Mesenchymal stem cell (in vitro differentiated cells and primary cell): ENCODE measurements at regions not wholly inside any gene's neighbourhood (a gene's known extent, or its start where the extent isn't known, plus 50 kb on each side); places are given as distances from the start of the nearest gene placed in this dataset.
A peak's percentile ranks its signal among the peaks of the same experiment; 100 is the strongest.

ENCODE experiments used
- DNase-seq: peaks from one replicate; pipeline ENCODE4 v3.0.0-alpha.2; 2013
- H2AFZ ChIP-seq: one replicate; pipeline ENCODE4 v1.6.1; 2013; ENCODE audit warnings: low read depth, mild to moderate bottlenecking, control low read depth, inconsistent platforms, low read length, moderate library complexity
- H2AK5ac ChIP-seq: 2 replicates; pipeline ENCODE4 v1.6.1; 2013; ENCODE audit warnings: low read length, moderate library complexity, mild to moderate bottlenecking, inconsistent platforms; ENCODE audit not compliant: severe bottlenecking
- H2BK120ac ChIP-seq: one replicate; pipeline ENCODE4 v1.6.1; 2013; ENCODE audit warnings: low read depth, mild to moderate bottlenecking, inconsistent platforms, low read length, moderate library complexity
- H2BK12ac ChIP-seq, 2 experiments: one replicate each; pipeline ENCODE4 v1.6.1; 2013; ENCODE audit warnings: inconsistent platforms in 2 of 2, low read length in 2 of 2, mild to moderate bottlenecking in 2 of 2, moderate library complexity in 2 of 2, control low read depth in 1 of 2
- H2BK15ac ChIP-seq: one replicate; pipeline ENCODE4 v1.6.1; 2013; ENCODE audit warnings: mild to moderate bottlenecking, low read depth, inconsistent platforms; ENCODE audit not compliant: poor library complexity, severe bottlenecking
- H2BK5ac ChIP-seq: 2 replicates; pipeline ENCODE4 v1.6.1; 2013; ENCODE audit warnings: low read depth, mild to moderate bottlenecking, low read length, control low read depth, inconsistent platforms; ENCODE audit not compliant: poor library complexity, severe bottlenecking
- H3K14ac ChIP-seq, 2 experiments: one replicate each; pipeline ENCODE4 v1.6.1; 2013; ENCODE audit warnings: inconsistent platforms in 2 of 2, low read length in 2 of 2, control low read depth in 1 of 2, mild to moderate bottlenecking in 1 of 2, moderate library complexity in 1 of 2
- H3K18ac ChIP-seq, 2 experiments: one replicate each; pipeline ENCODE4 v1.6.1; 2013; ENCODE audit warnings: inconsistent platforms in 2 of 2, low read length in 2 of 2, control low read depth in 1 of 2, low read depth in 1 of 2, mild to moderate bottlenecking in 1 of 2
- H3K23ac ChIP-seq, 2 experiments: one replicate each; pipeline ENCODE4 v1.6.1; 2013; ENCODE audit warnings: inconsistent platforms in 2 of 2, low read length in 2 of 2, mild to moderate bottlenecking in 2 of 2, moderate library complexity in 2 of 2, control low read depth in 1 of 2
- H3K27ac ChIP-seq: 2 replicates; pipeline ENCODE4 v1.5.1; 2013; ENCODE audit warnings: mild to moderate bottlenecking, moderate library complexity, low read length, control low read depth, inconsistent platforms; ENCODE audit not compliant: poor library complexity, severe bottlenecking
- H3K27me3 ChIP-seq, 2 experiments: 2 replicates each; pipeline versions ENCODE4 v1.6.1 to v1.7.0; 2013; ENCODE audit warnings: low read length in 2 of 2, mild to moderate bottlenecking in 2 of 2, moderate library complexity in 2 of 2, control low read depth in 1 of 2, inconsistent platforms in 1 of 2; ENCODE audit not compliant: control insufficient read depth in 1 of 2, insufficient read depth in 1 of 2
- H3K36me3 ChIP-seq, 2 experiments: 2 replicates each; pipeline versions ENCODE4 v1.6.1 to v1.7.0; 2013; ENCODE audit warnings: low read length in 2 of 2, control low read depth in 1 of 2, inconsistent platforms in 1 of 2, low read depth in 1 of 2, mild to moderate bottlenecking in 1 of 2; ENCODE audit not compliant: insufficient read depth in 2 of 2, control insufficient read depth in 1 of 2
- H3K4ac ChIP-seq, 2 experiments: one replicate each; pipeline ENCODE4 v1.6.1; 2013; ENCODE audit warnings: inconsistent platforms in 2 of 2, low read length in 2 of 2, mild to moderate bottlenecking in 2 of 2, moderate library complexity in 2 of 2, control low read depth in 1 of 2, low read depth in 1 of 2
- H3K4me1 ChIP-seq: 2 replicates; pipeline ENCODE4 v1.6.1; 2013; ENCODE audit warnings: low read depth, low read length, control low read depth; ENCODE audit not compliant: control insufficient read depth, insufficient read depth
- H3K4me2 ChIP-seq: 2 replicates; pipeline ENCODE4 v1.6.1; 2013; ENCODE audit warnings: low read length, mild to moderate bottlenecking, inconsistent platforms; ENCODE audit not compliant: poor library complexity, severe bottlenecking
- H3K4me3 ChIP-seq, 2 experiments: 2 replicates each; pipeline versions ENCODE4 v1.5.1 to v1.7.0; 2013; ENCODE audit warnings: low read length in 2 of 2, mild to moderate bottlenecking in 2 of 2, control low read depth in 1 of 2, low read depth in 1 of 2; ENCODE audit not compliant: insufficient read depth in 1 of 2
- H3K79me1 ChIP-seq: replicated peaks from 2 replicates; pipeline ENCODE4 v1.6.1; 2013; ENCODE audit warnings: mild to moderate bottlenecking, control low read depth, low read length, inconsistent platforms; ENCODE audit not compliant: poor library complexity, severe bottlenecking
- H3K9ac ChIP-seq: 2 replicates; pipeline ENCODE4 v1.7.0; 2013; ENCODE audit warnings: mild to moderate bottlenecking, low read length, moderate library complexity
- H3K9me3 ChIP-seq: 2 replicates; pipeline ENCODE4 v1.7.0; 2013; ENCODE audit warnings: mild to moderate bottlenecking, low read length; ENCODE audit not compliant: control insufficient read depth
- H4K8ac ChIP-seq: one replicate; pipeline ENCODE4 v1.6.1; 2013; ENCODE audit warnings: inconsistent platforms, mild to moderate bottlenecking, low read length, moderate library complexity
- H4K91ac ChIP-seq: one replicate; pipeline ENCODE4 v1.6.1; 2013; ENCODE audit warnings: mild to moderate bottlenecking, low read length, inconsistent platforms
- WGBS: methylation state at CpG from one replicate; pipeline ENCODE4 v1.1.7; 2013; ENCODE audit warnings: mixed read lengths; 5-methylcytosine and 5-hydroxymethylcytosine counted together

DNA sequence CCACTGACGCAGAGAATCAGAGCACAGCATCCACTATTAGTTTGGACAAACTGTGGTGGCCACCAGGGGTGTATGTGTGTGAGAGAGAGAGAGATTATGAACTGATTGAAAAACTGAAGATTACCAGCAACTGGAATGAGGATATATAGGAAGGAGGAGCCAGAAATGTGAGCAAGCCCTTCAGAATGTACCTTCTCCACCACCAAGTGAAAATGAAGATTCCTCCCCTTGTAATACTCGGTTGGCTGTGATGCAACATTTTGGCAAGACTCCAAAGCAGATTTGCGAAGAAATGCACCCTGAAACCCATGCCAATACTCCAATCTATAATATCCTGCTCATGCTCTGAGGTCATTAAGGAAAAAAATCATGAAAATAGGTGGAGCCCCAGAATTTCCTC is 121.2 kb upstream of the SLC35G4 start:
- H3K14ac ChIP-seq = no peak overlapping the region
- H2AFZ ChIP-seq = no peak overlapping the region
- H4K91ac ChIP-seq = no peak overlapping the region
- 73% methylated on average over 3 of the region's 3 CpGs for WGBS
- no peaks in the 10 kb centered on the region for H3K36me3 ChIP-seq
- no peak for DNase-seq
- no peak overlapping the region for H3K27ac ChIP-seq
- H2BK120ac ChIP-seq = no peak overlapping the region
- no peak overlapping the region for H3K4me2 ChIP-seq
- no peak overlapping the region for H3K4ac ChIP-seq
- no peaks in the 10 kb centered on the region for H3K79me1 ChIP-seq
- H3K9me3 ChIP-seq = no peaks in the 10 kb centered on the region
- no peak overlapping the region for H2BK15ac ChIP-seq
- H2AK5ac ChIP-seq = no peak overlapping the region
- H3K18ac ChIP-seq = no peak overlapping the region
- no peaks in the 10 kb centered on the region for H3K27me3 ChIP-seq
- H2BK12ac ChIP-seq = no peak overlapping the region
- H3K23ac ChIP-seq = no peak overlapping the region
- H3K4me1 ChIP-seq = no peaks in the 10 kb centered on the region
- H4K8ac ChIP-seq = no peak overlapping the region
- no peak overlapping the region for H3K9ac ChIP-seq
- H3K4me3 ChIP-seq = no peak overlapping the region
- H2BK5ac ChIP-seq = no peak overlapping the region

GRCh38 chr18:11487390-11487789 is 122.0 kb upstream of the SLC35G4 start:
- H2AFZ ChIP-seq = no peak overlapping the region
- no peak overlapping the region for H4K8ac ChIP-seq
- H2BK5ac ChIP-seq = no peak overlapping the region
- H2BK15ac ChIP-seq = no peak overlapping the region
- H3K79me1 ChIP-seq = no peaks in the 10 kb centered on the region
- H3K27me3 ChIP-seq = peaks cover 0 to 2% of the 10 kb centered on the region in 2 experiments
- no peak overlapping the region for H4K91ac ChIP-seq
- H3K36me3 ChIP-seq = no peaks in the 10 kb centered on the region
- H3K4ac ChIP-seq = no peak overlapping the region
- H2AK5ac ChIP-seq = no peak overlapping the region
- no peak overlapping the region for H3K18ac ChIP-seq
- 100% methylated on average over 1 of the region's 1 CpG for WGBS
- H2BK120ac ChIP-seq = no peak overlapping the region
- H3K27ac ChIP-seq = no peak overlapping the region
- no peak overlapping the region for H2BK12ac ChIP-seq
- no peak overlapping the region for H3K23ac ChIP-seq
- H3K4me2 ChIP-seq = no peak overlapping the region
- no peak overlapping the region for H3K4me3 ChIP-seq
- no peak for DNase-seq
- H3K4me1 ChIP-seq = no peaks in the 10 kb centered on the region
- peak overlapping the region in 1 of 2 experiments; percentile 8 for H3K14ac ChIP-seq
- H3K9me3 ChIP-seq = no peaks in the 10 kb centered on the region
- no peak overlapping the region for H3K9ac ChIP-seq

DNA sequence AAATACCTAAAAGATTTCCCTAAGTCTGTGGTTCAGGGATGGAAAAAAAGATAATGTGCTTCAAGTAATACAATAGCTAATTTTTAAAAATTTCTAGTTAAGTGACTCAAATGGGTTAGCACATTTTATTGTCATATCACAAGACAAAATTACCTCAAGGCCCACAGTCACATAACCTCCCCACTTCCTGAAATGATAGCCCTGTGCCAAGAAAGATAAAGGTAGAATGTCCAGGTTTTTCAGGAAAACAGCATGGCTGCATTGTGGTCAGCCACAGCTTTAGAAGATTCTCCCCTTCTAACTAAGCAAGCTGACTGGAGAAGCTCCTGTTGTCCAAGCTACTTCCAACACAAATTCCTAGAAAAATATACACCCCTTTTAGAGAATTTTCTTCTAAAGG is 127.1 kb upstream of the SLC35G4 start:
- peaks cover 0 to 5% of the 10 kb centered on the region in 2 experiments for H3K27me3 ChIP-seq
- H3K36me3 ChIP-seq = no peaks in the 10 kb centered on the region
- no peak overlapping the region for H2BK12ac ChIP-seq
- no peaks in the 10 kb centered on the region for H3K4me1 ChIP-seq
- H3K18ac ChIP-seq = no peak overlapping the region
- no peak overlapping the region for H2BK120ac ChIP-seq
- no peak overlapping the region for H3K14ac ChIP-seq
- no peak overlapping the region for H3K27ac ChIP-seq
- H2BK15ac ChIP-seq = no peak overlapping the region
- no peak overlapping the region for H2AFZ ChIP-seq
- H3K79me1 ChIP-seq = no peaks in the 10 kb centered on the region
- DNase-seq = no peak
- H4K91ac ChIP-seq = no peak overlapping the region
- H4K8ac ChIP-seq = no peak overlapping the region
- H3K9ac ChIP-seq = no peak overlapping the region
- H3K4ac ChIP-seq = no peak overlapping the region
- H3K23ac ChIP-seq = no peak overlapping the region
- H3K9me3 ChIP-seq = no peaks in the 10 kb centered on the region
- H3K4me2 ChIP-seq = no peak overlapping the region
- no peak overlapping the region for H2BK5ac ChIP-seq
- H2AK5ac ChIP-seq = no peak overlapping the region
- H3K4me3 ChIP-seq = no peak overlapping the region

GRCh38 chr18:11480692-11481091 is 128.7 kb upstream of the SLC35G4 start:
- H3K79me1 ChIP-seq = no peaks in the 10 kb centered on the region
- no peak overlapping the region for H4K91ac ChIP-seq
- H3K23ac ChIP-seq = no peak overlapping the region
- no peak overlapping the region for H2AK5ac ChIP-seq
- no peak overlapping the region for H2BK5ac ChIP-seq
- H2BK12ac ChIP-seq = no peak overlapping the region
- no peak overlapping the region for H2BK15ac ChIP-seq
- no peak overlapping the region for H3K9ac ChIP-seq
- H3K18ac ChIP-seq = no peak overlapping the region
- no peak overlapping the region for H3K27ac ChIP-seq
- H3K4me1 ChIP-seq = no peaks in the 10 kb centered on the region
- no peak overlapping the region for H3K4ac ChIP-seq
- H2BK120ac ChIP-seq = no peak overlapping the region
- no peaks in the 10 kb centered on the region for H3K36me3 ChIP-seq
- WGBS = no CpG with 5 or more reads among the region's 1 CpG
- H3K27me3 ChIP-seq = peaks cover 0 to 5% of the 10 kb centered on the region in 2 experiments
- no peak overlapping the region for H3K4me2 ChIP-seq
- H3K4me3 ChIP-seq = no peak overlapping the region
- no peak overlapping the region for H2AFZ ChIP-seq
- no peak overlapping the region for H3K14ac ChIP-seq
- H4K8ac ChIP-seq = no peak overlapping the region
- no peaks in the 10 kb centered on the region for H3K9me3 ChIP-seq
- no peak for DNase-seq
